ENCODE measurements at regions not wholly inside any gene's neighbourhood (a gene's known extent, or its start where the extent isn't known, plus 50 kb on each side); places are given as distances from the start of the nearest gene placed in this dataset.

- intact Hi-C loops (cut with DNase I) = no loop called here
- ATAC-seq = no peak
Measured at GRCh38 chr21:27379354-27379753, 412.5 kb upstream of the ADAMTS5 start.

DNA sequence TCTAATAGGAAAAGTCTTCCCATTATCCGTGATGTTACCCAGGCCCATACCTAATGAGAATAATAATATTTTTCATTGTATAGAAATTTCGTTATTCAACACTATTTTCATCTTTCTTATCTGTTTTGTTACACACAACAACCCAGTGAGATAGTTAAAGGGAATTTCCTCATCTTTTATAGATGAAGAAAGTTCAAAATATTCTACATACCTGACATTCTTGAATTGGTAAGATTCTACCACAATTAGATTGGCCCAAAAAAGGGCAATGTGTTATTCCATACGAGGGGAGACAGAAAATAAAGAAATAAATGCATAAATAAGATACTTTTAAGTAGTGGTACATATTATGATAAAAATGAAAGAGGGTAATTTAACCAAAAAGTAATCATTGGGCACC is 405.5 kb upstream of the ADAMTS5 start:
- DNase-seq = no peak
- no peak overlapping the region for H3K27ac ChIP-seq

More at GRCh38 chr21:27379354-27379753, 412.5 kb upstream of the ADAMTS5 start:
- no peak for TF ChIP-seq CTCF (IDR thresholded peaks at IDR 0.05)
- H3K4me1 ChIP-seq = no peaks in the 10 kb centered on the region
- peaks cover 0 to 2% of the 10 kb centered on the region in 2 donors for H3K9me3 ChIP-seq
- H3K36me3 ChIP-seq = no peaks in the 10 kb centered on the region
- no peak for DNase-seq
- no peak overlapping the region for H3K27ac ChIP-seq
- H3K27me3 ChIP-seq = no peaks in the 10 kb centered on the region
- H3K4me3 ChIP-seq = no peak overlapping the region

DNA sequence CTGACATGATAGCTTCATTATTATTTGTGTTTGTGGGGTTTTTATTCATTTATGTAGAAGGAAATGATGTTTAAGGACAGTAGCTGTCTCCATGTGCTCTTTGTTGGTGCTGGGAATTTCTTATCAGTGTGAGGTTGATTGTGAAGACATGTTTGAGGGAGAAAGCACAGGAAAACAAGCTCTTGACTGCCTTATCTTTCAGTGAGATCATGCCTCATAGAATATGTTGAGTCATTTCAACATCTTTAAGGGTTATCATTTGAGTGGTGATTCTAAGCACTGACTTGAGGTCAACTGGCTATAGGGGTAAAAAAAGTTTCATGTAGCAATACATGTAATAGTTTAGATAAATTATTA is 405.1 kb upstream of the ADAMTS5 start:
- Histone ChIP-seq H3K4me3 (no peak overlapping the region), H3K27ac (no peak overlapping the region), H3K9me3 (no peaks in the 10 kb centered on the region), H3K27me3 (no peaks in the 10 kb centered on the region), H3K4me1 (no peaks in the 10 kb centered on the region), H3K36me3 (no peaks in the 10 kb centered on the region)
- no peak for TF ChIP-seq CTCF (IDR thresholded peaks at IDR 0.05)
- intact Hi-C loops (cut with DNase I) = no loop called here
- no peak for ATAC-seq
- DNase-seq = peak in 2 of 4 donors; percentile 33 to 54

More for the DNA sequence above, 405.5 kb upstream of the ADAMTS5 start:
- H3K27me3 ChIP-seq = no peaks in the 10 kb centered on the region
- TF ChIP-seq CTCF (IDR thresholded peaks at IDR 0.05) = no peak
- H3K36me3 ChIP-seq = no peaks in the 10 kb centered on the region
- H3K9me3 ChIP-seq = no peaks in the 10 kb centered on the region
- H3K4me1 ChIP-seq = no peaks in the 10 kb centered on the region
- H3K4me3 ChIP-seq = no peak overlapping the region
- intact Hi-C loops (cut with DNase I) = no loop called here
- ATAC-seq = no peak

DNA sequence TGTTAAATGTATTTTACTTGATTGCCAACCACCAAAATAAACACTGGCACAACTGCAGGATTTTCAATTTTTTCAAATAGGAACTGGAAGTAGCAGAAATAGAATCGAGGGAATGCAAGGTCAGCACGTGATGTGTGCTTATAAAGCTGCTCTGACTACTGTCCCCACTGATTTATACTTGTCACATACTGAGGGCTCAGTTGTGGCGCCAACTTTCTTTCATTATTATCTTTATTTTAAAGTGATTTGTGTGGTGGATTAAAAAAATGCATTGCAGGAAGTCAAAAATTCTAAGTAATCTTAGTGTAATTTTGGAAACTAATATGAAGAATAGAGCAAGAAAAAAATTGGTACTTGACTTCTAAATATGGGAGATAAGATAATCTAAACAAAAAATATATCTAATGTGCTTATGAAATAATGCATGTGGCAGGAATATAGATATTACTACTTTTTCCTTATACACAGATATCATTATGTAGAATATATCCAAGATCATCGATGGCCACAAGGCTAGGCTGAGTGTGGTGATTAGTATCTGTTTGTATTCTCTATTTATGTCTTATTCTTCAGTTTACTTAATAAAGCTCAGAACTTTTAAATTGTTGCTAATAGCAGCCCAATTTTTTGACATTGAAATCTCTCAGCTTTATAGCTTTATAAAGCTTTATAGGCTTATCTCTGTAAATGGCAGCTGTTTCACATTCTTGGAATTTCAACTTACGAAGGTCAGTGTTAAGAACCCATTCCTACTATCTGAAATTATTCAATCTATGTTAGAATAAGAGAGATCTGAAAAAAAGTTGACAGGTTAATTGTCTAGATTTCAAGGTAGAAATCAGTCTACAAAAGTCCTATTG is 404.5 kb upstream of the ADAMTS5 start:
- Histone ChIP-seq H3K27ac (no peak overlapping the region), H3K36me3 (no peaks in the 10 kb centered on the region), H3K4me1 (no peaks in the 10 kb centered on the region), H3K27me3 (no peaks in the 10 kb centered on the region), H3K4me3 (no peak overlapping the region), H3K9me3 (no peaks in the 10 kb centered on the region)
- DNase-seq (peak in 2 of 4 donors; percentile 78 to 81), ATAC-seq (no peak)
- intact Hi-C loops (cut with DNase I) = no loop called here
- no peak for TF ChIP-seq CTCF (IDR thresholded peaks at IDR 0.05)

DNA sequence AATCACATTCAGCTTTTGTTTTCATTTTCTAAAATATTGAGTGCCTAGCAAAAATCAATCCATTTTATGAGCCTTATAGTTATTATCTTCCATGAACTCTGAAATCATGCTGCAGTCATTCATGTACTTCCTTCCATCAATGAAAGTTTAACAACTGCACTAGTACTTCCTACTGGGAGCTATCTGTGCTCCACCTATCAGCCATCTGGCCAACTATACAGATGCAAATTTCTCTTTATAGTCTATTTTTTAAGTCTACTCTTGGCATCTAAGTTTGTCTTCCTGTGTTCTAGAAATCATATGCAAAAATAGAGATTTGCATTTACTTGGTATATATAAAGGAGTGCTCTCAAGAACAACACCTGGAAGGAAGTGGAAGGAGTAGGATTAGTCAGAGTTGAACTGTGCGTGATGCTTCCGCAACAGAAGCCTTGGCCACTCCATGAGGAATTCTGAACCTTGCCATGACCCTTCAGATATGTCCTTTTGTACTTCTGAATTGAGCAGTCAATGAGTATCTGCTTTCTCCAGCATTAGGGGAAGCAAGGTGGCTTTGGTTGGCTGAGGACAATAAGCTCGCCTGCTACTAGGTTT is 403.2 kb upstream of the ADAMTS5 start:
- H3K27ac ChIP-seq = no peak overlapping the region
- DNase-seq = no peak
- intact Hi-C loops (cut with DNase I) = no loop called here
- no peak for TF ChIP-seq CTCF (IDR thresholded peaks at IDR 0.05)
- ATAC-seq = no peak
- no peaks in the 10 kb centered on the region for H3K36me3 ChIP-seq
- H3K9me3 ChIP-seq = no peaks in the 10 kb centered on the region
- no peaks in the 10 kb centered on the region for H3K27me3 ChIP-seq
- no peak overlapping the region for H3K4me3 ChIP-seq
- H3K4me1 ChIP-seq = no peaks in the 10 kb centered on the region

Data from left lung (tissue), 4 donors.